Fibroblast of skin of abdomen (primary cell): ENCODE measurements at regions not wholly inside any gene's neighbourhood (a gene's known extent, or its start where the extent isn't known, plus 50 kb on each side); places are given as distances from the start of the nearest gene placed in this dataset.

Experiments
- DNase-seq: peaks from one replicate; pipeline ENCODE4 v3.0.0-alpha.2; 2013

GRCh38 chr13:60286707-60287106 is 110.3 kb upstream of the TDRD3 start:
- DNase-seq, result no peak

- DNase-seq, result no peak
Observed at GRCh38 chr13:60288569-60288968, 108.5 kb upstream of the TDRD3 start.

- DNase-seq, result no peak
Observed at GRCh38 chr13:60303166-60303565, 93.9 kb upstream of the TDRD3 start.

- no peak for DNase-seq
Observed at GRCh38 chr13:60311527-60311926, 85.5 kb upstream of the TDRD3 start.

GRCh38 chr13:60312851-60313505 is 84.0 kb upstream of the TDRD3 start:
- no peak for DNase-seq

- DNase-seq, result no peak
Observed at GRCh38 chr13:60318186-60318585, 78.8 kb upstream of the TDRD3 start.

- no peak for DNase-seq
Observed at GRCh38 chr13:60324131-60324530, 72.9 kb upstream of the TDRD3 start.

GRCh38 chr13:60326273-60326672 is 70.7 kb upstream of the TDRD3 start:
- DNase-seq, result no peak

- DNase-seq, result no peak
Observed at GRCh38 chr13:60327511-60327910, 69.5 kb upstream of the TDRD3 start.

- no peak for DNase-seq
Observed at GRCh38 chr13:60328073-60328472, 68.9 kb upstream of the TDRD3 start.

GRCh38 chr13:60329221-60329923 is 67.6 kb upstream of the TDRD3 start:
- DNase-seq, result peak; percentile 12

GRCh38 chr13:60331249-60332012 is 65.6 kb upstream of the TDRD3 start:
- no peak for DNase-seq

GRCh38 chr13:60332682-60333081 is 64.3 kb upstream of the TDRD3 start:
- DNase-seq, result no peak

GRCh38 chr13:60334310-60334709 is 62.7 kb upstream of the TDRD3 start:
- no peak for DNase-seq

- peak; percentile 18 for DNase-seq
Observed at GRCh38 chr13:60335531-60335930, 61.5 kb upstream of the TDRD3 start.

GRCh38 chr13:60338754-60339153 is 58.3 kb upstream of the TDRD3 start:
- no peak for DNase-seq

GRCh38 chr13:60343978-60344377 is 53.0 kb upstream of the TDRD3 start:
- DNase-seq, result no peak

GRCh38 chr13:60347174-60347573 is 49.8 kb upstream of the TDRD3 start:
- DNase-seq, result no peak
